ENCODE measurements at regions not wholly inside any gene's neighbourhood (a gene's known extent, or its start where the extent isn't known, plus 50 kb on each side); places are given as distances from the start of the nearest gene placed in this dataset.

- no peak for TF ChIP-seq ZFX (IDR thresholded peaks at IDR 0.05; ENCODE audit: borderline replicate concordance)
- TF ChIP-seq, protein P1, sequence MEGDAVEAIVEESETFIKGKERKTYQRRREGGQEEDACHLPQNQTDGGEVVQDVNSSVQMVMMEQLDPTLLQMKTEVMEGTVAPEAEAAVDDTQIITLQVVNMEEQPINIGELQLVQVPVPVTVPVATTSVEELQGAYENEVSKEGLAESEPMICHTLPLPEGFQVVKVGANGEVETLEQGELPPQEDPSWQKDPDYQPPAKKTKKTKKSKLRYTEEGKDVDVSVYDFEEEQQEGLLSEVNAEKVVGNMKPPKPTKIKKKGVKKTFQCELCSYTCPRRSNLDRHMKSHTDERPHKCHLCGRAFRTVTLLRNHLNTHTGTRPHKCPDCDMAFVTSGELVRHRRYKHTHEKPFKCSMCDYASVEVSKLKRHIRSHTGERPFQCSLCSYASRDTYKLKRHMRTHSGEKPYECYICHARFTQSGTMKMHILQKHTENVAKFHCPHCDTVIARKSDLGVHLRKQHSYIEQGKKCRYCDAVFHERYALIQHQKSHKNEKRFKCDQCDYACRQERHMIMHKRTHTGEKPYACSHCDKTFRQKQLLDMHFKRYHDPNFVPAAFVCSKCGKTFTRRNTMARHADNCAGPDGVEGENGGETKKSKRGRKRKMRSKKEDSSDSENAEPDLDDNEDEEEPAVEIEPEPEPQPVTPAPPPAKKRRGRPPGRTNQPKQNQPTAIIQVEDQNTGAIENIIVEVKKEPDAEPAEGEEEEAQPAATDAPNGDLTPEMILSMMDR (IDR thresholded peaks at IDR 0.05) = no peak
Measured at GRCh38 chr9:81741103-81741502, 51.8 kb upstream of the TLE1 start.

DNA sequence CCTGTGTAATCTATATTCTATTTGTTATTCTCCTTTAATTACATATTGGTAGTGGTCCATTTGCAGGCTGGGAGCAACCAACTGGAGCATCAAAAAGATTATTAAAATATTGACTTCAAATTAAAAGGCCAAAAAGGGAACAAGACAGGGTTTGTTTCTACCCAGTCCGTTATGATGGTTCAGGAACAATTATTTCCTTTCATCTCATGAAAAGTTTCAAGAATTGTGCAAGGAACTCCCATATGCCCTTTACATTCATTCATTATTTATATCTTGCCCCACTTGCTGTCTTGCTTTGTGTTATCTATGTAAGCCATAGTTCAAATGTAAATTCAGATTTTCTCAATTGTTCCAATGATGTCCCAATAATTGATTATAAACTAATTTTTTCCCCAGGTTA is 58.7 kb upstream of the TLE1 start:
- TF ChIP-seq, protein P1 (IDR thresholded peaks at IDR 0.05) = no peak
- TF ChIP-seq ZFX (IDR thresholded peaks at IDR 0.05; ENCODE audit: borderline replicate concordance) = no peak
- H3K27ac ChIP-seq = no peak overlapping the region

More at GRCh38 chr9:81741103-81741502, 51.8 kb upstream of the TLE1 start:
- H3K27ac ChIP-seq = no peak overlapping the region

- no peak overlapping the region for H3K27ac ChIP-seq
- no peak for TF ChIP-seq ZFX (IDR thresholded peaks at IDR 0.05; ENCODE audit: borderline replicate concordance)
- TF ChIP-seq, protein P1 (IDR thresholded peaks at IDR 0.05) = no peak
Measured at GRCh38 chr9:81753436-81753835, 64.1 kb upstream of the TLE1 start.

- TF ChIP-seq, protein P1 (IDR thresholded peaks at IDR 0.05) = no peak
- no peak for TF ChIP-seq ZFX (IDR thresholded peaks at IDR 0.05; ENCODE audit: borderline replicate concordance)
Measured at GRCh38 chr9:81754245-81754644, 64.9 kb upstream of the TLE1 start.

GRCh38 chr9:81755721-81756120 is 66.4 kb upstream of the TLE1 start:
- TF ChIP-seq, protein P1 (IDR thresholded peaks at IDR 0.05) = no peak
- no peak for TF ChIP-seq ZFX (IDR thresholded peaks at IDR 0.05; ENCODE audit: borderline replicate concordance)
- H3K27ac ChIP-seq = no peak overlapping the region

More at GRCh38 chr9:81754245-81754644, 64.9 kb upstream of the TLE1 start:
- no peak overlapping the region for H3K27ac ChIP-seq

- no peak overlapping the region for H3K27ac ChIP-seq
- TF ChIP-seq ZFX (IDR thresholded peaks at IDR 0.05; ENCODE audit: borderline replicate concordance) = no peak
- TF ChIP-seq, protein P1 (IDR thresholded peaks at IDR 0.05) = no peak
Measured at GRCh38 chr9:81756561-81756960, 67.2 kb upstream of the TLE1 start.

DNA sequence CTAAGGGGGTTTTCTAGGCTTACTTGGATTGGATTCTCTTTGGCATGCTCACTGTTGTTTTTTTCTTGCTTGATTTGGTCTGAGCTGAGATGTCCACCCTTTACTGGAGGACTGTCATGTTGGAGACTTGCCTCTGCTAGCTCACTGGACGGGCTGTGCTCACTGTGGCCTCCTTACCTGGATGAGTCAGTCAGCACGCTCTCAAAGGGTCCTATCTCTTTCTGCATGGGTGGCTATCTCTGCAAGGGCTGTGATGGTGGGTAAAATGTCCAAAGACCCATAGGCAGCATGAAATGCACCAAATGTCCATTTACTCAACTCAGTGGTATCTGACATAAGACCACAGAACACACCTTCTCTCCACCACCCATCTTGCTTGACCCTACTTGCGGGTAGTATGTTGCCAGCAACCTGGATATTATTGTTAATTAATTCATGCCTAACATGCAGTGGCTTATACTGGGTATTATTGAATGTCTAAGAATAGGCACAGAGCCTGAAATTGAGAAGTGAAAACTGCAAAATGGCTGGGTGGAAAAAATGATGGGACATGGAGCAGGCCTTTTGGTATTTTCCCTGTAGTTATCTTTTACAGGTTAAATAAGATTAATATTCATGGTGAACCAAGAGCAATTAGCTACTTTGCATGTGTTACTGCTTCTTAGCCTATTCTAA is 68.9 kb upstream of the TLE1 start:
- TF ChIP-seq ZFX (IDR thresholded peaks at IDR 0.05; ENCODE audit: borderline replicate concordance) = no peak
- TF ChIP-seq, protein P1 (IDR thresholded peaks at IDR 0.05) = no peak
- no peak overlapping the region for H3K27ac ChIP-seq

Data from 22Rv1 (cell line).